ENCODE measurements at regions not wholly inside any gene's neighbourhood (a gene's known extent, or its start where the extent isn't known, plus 50 kb on each side); places are given as distances from the start of the nearest gene placed in this dataset.

- Histone ChIP-seq H3K4me1 (no peaks in the 10 kb centered on the region), H3K9ac (ENCODE audit: low read depth in 2 of 2, low read length in 2 of 2) (no peak overlapping the region), H3K9me3 (no peaks in the 10 kb centered on the region), H3K4me3 (no peak overlapping the region), H3K27ac (no peak overlapping the region), H3K27me3 (no peaks in the 10 kb centered on the region), H3K36me3 (no peaks in the 10 kb centered on the region)
- intact Hi-C loops (cut with DNase I) = no loop called here
- no peak for DNase-seq
- TF ChIP-seq, protein P1, sequence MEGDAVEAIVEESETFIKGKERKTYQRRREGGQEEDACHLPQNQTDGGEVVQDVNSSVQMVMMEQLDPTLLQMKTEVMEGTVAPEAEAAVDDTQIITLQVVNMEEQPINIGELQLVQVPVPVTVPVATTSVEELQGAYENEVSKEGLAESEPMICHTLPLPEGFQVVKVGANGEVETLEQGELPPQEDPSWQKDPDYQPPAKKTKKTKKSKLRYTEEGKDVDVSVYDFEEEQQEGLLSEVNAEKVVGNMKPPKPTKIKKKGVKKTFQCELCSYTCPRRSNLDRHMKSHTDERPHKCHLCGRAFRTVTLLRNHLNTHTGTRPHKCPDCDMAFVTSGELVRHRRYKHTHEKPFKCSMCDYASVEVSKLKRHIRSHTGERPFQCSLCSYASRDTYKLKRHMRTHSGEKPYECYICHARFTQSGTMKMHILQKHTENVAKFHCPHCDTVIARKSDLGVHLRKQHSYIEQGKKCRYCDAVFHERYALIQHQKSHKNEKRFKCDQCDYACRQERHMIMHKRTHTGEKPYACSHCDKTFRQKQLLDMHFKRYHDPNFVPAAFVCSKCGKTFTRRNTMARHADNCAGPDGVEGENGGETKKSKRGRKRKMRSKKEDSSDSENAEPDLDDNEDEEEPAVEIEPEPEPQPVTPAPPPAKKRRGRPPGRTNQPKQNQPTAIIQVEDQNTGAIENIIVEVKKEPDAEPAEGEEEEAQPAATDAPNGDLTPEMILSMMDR (IDR thresholded peaks at IDR 0.05) = no peak
Observed at GRCh38 chr2:10183146-10183675, 60.7 kb downstream of the RRM2 start.

GRCh38 chr2:10184421-10184820, 61.9 kb downstream of the RRM2 start:
- Histone ChIP-seq H3K27me3 (no peaks in the 10 kb centered on the region), H3K4me1 (no peaks in the 10 kb centered on the region), H3K9me3 (no peaks in the 10 kb centered on the region), H3K9ac (ENCODE audit: low read depth in 2 of 2, low read length in 2 of 2) (no peak overlapping the region), H3K4me3 (no peak overlapping the region), H3K36me3 (no peaks in the 10 kb centered on the region), H3K27ac (no peak overlapping the region)
- intact Hi-C loops (cut with DNase I) = no loop called here
- TF ChIP-seq, protein P1 (IDR thresholded peaks at IDR 0.05) = no peak
- DNase-seq = no peak

GRCh38 chr2:10185046-10185445, 62.5 kb downstream of the RRM2 start:
- Histone ChIP-seq H3K4me1 (no peaks in the 10 kb centered on the region), H3K27ac (no peak overlapping the region), H3K36me3 (no peaks in the 10 kb centered on the region), H3K27me3 (no peaks in the 10 kb centered on the region), H3K9me3 (no peaks in the 10 kb centered on the region), H3K4me3 (no peak overlapping the region), H3K9ac (ENCODE audit: low read depth in 2 of 2, low read length in 2 of 2) (no peak overlapping the region)
- DNase-seq = no peak
- intact Hi-C loops (cut with DNase I) = no loop called here
- TF ChIP-seq, protein P1 (IDR thresholded peaks at IDR 0.05) = no peak

DNA sequence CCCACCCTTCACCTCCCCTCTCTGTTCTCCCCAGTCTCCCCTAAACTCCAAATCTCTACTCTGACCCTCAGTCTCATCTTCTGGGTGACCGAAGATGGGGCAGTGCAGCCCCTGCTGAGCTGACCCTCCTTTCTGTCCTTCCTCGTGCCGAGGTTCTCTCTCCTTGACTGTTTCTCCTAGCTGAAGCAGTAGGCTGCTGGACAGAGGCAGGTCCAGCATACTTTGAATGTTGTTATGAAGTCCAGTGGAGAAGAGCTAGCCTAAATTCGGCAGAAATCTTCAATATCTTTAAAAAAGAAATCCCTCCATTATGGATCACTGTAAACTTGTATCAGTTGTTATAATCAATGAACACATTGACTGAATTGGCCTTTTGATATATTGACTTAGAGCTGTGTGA, 63.2 kb downstream of the RRM2 start:
- Histone ChIP-seq H3K9me3 (no peaks in the 10 kb centered on the region), H3K4me3 (no peak overlapping the region), H3K9ac (ENCODE audit: low read depth in 2 of 2, low read length in 2 of 2) (no peak overlapping the region), H3K4me1 (no peaks in the 10 kb centered on the region), H3K27me3 (no peaks in the 10 kb centered on the region), H3K36me3 (no peaks in the 10 kb centered on the region), H3K27ac (no peak overlapping the region)
- intact Hi-C loops (cut with DNase I) = no loop called here
- TF ChIP-seq, protein P1 (IDR thresholded peaks at IDR 0.05) = no peak
- no peak for DNase-seq

DNA sequence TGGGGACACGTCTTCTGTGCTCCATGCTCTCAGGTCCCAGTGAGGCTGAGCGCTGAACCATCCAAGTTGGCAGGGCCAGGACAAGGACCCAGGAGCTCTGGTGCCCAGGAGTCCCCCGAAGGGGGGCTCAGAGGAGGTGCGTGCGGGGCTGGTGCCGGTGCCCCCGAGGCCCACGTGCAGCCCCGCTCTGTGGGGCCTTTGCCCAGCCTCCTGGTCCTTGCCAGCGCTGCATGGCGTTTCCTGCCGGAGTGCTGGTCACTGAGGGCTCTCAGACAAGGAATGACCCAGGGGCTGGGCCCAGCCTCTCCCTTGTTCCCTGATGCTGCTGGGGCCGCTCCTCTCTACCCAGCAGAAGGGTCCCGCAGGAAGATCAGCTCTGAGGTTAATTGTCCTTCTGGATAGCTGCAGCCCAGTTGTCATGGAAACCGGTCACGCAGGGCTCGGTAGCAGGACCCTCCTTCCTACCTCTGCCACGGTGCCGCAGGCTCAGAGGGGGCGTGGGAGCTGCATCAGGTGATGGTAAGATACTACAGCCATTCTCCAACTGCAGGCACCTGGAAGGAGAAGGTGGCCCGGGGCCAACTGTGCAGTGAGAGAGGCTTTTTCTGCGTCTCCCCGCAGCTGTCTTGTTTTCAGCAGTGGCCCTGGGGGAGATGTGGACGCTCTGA, 64.5 kb downstream of the RRM2 start:
- H3K27me3 ChIP-seq = no peaks in the 10 kb centered on the region
- intact Hi-C loops (cut with DNase I) = no loop called here
- no peak for DNase-seq
- TF ChIP-seq, protein P1 (IDR thresholded peaks at IDR 0.05) = no peak
- H3K4me1 ChIP-seq = no peaks in the 10 kb centered on the region
- H3K27ac ChIP-seq = no peak overlapping the region
- no peaks in the 10 kb centered on the region for H3K36me3 ChIP-seq
- no peaks in the 10 kb centered on the region for H3K9me3 ChIP-seq
- H3K4me3 ChIP-seq = no peak overlapping the region
- H3K9ac ChIP-seq (ENCODE audit: low read depth in 2 of 2, low read length in 2 of 2) = no peak overlapping the region

All from colonic mucosa (tissue), 4 donors.